ENCODE measurements at regions not wholly inside any gene's neighbourhood (a gene's known extent, or its start where the extent isn't known, plus 50 kb on each side); places are given as distances from the start of the nearest gene placed in this dataset.

DNA sequence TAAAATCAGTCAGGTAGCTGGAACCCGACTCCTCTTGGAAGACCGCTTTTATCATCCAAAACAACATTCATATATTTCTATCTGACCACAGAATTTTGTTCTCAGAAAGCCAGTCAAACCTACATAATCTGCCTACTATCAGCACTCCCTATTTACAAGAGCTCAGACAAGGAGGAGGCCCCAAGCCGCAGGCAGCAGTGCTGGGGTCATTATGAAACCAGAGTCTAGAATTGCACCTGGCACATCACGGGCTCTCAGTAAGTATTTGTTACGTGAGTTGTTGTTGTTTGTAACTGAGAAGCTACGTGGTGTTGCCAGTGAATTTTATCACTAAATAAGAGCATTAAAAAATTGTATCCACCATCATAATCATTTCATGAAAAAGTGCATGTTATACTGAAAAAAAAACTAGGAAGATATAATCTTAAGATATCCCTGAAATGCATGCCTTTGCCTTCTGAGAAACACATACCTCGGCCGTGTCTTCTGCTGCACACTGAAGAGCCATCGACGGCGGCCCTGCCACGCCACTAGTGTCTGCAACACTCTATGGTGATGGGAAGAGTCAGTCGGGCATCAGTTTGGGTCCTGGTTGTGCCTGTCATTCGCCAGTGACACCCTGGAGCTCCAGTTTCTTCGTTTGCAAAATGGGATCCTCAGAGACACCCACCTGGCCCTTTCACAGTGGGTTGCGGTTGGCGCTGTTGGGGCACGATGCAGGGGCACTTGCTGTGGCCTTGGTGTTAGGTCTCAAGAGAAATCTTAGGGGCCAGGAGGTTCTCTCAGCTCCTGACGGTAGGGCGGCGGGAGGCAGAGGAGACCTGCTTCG, 505.9 kb downstream of the EIPR1 start:
- no peaks in the 10 kb centered on the region for H4K20me1 ChIP-seq (ENCODE audit: insufficient read depth)
- POLR2A ChIA-PET, result no interaction called here
- intact Hi-C loops (cut with micrococcal nuclease), result no loop called here
- H3K79me2 ChIP-seq (ENCODE audit: insufficient read depth, low read length), result no peaks in the 10 kb centered on the region
- no peaks in the 10 kb centered on the region for H3K4me1 ChIP-seq (ENCODE audit: control insufficient read depth in 1 of 2, insufficient read depth in 2 of 2, low read length in 2 of 2)
- DNase-seq (ENCODE audit: low read depth, low spot score) (no peak), ATAC-seq (no peak)
- no peaks in the 10 kb centered on the region for H3K9me3 ChIP-seq (ENCODE audit: control insufficient read depth in 1 of 2, insufficient read depth in 1 of 2, low read depth in 1 of 2, low read length in 2 of 2)
- TF ChIP-seq ELF1 (IDR thresholded peaks at IDR 0.05; ENCODE audit: borderline replicate concordance, low read depth) (no peak), EGR1 (IDR thresholded peaks at IDR 0.05; ENCODE audit: low read depth) (no peak), ZBTB33 (IDR thresholded peaks at IDR 0.05; ENCODE audit: extremely low read depth, insufficient replicate concordance, low read length) (no peak), JUND (IDR thresholded peaks at IDR 0.05) (no peak), FOSL1 (IDR thresholded peaks at IDR 0.05; ENCODE audit: low read depth) (no peak), RAD21 (IDR thresholded peaks at IDR 0.05; ENCODE audit: low read depth) (no peak), SIN3A (IDR thresholded peaks at IDR 0.05; ENCODE audit: low read depth) (no peak), ATF3 (IDR thresholded peaks at IDR 0.05) (no peak)
- TF ChIP-seq, protein P1, sequence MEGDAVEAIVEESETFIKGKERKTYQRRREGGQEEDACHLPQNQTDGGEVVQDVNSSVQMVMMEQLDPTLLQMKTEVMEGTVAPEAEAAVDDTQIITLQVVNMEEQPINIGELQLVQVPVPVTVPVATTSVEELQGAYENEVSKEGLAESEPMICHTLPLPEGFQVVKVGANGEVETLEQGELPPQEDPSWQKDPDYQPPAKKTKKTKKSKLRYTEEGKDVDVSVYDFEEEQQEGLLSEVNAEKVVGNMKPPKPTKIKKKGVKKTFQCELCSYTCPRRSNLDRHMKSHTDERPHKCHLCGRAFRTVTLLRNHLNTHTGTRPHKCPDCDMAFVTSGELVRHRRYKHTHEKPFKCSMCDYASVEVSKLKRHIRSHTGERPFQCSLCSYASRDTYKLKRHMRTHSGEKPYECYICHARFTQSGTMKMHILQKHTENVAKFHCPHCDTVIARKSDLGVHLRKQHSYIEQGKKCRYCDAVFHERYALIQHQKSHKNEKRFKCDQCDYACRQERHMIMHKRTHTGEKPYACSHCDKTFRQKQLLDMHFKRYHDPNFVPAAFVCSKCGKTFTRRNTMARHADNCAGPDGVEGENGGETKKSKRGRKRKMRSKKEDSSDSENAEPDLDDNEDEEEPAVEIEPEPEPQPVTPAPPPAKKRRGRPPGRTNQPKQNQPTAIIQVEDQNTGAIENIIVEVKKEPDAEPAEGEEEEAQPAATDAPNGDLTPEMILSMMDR (IDR thresholded peaks at IDR 0.05 in 2 of 3, conservative IDR thresholded peaks at IDR 0.05 in 1 of 3; ENCODE audit: borderline replicate concordance in 1 of 3, insufficient read depth in 1 of 3, low read depth in 2 of 3, low read length in 2 of 3), result no peak
- peaks cover 42% of the 10 kb centered on the region for H3K27me3 ChIP-seq (ENCODE audit: insufficient read depth, low read length)
- RAD21 ChIA-PET (ENCODE audit: low non-redundant PET in 1 of 2, low total read pairs in 2 of 2, uncharacterized antibody in 2 of 2, unreplicated experiment in 2 of 2), result no interaction called here
- CTCF ChIA-PET, result no interaction called here
- H3K9me2 ChIP-seq (ENCODE audit: insufficient read depth), result no peaks in the 10 kb centered on the region
- no peak overlapping the region for H3K9ac ChIP-seq (ENCODE audit: low read length)
- no peak overlapping the region for H3K4me3 ChIP-seq (replicated peaks in 1 of 2; ENCODE audit: low read depth in 1 of 2, low read length in 2 of 2)
- H3K4me2 ChIP-seq (ENCODE audit: low read length), result no peak overlapping the region
- no peaks in the 10 kb centered on the region for H3K36me3 ChIP-seq (ENCODE audit: control insufficient read depth in 1 of 2, insufficient read depth in 2 of 2, low read length in 2 of 2)
- BruUV-seq (replicated peaks), result no TSS peak
- no peak overlapping the region for H2AFZ ChIP-seq (ENCODE audit: low read depth, low read length, poor library complexity, severe bottlenecking)
- H3K27ac ChIP-seq (ENCODE audit: low read depth, low read length), result no peak overlapping the region

All from HCT116 (cell line).